ENCODE measurements at regions not wholly inside any gene's neighbourhood (a gene's known extent, or its start where the extent isn't known, plus 50 kb on each side); places are given as distances from the start of the nearest gene placed in this dataset.

- H2AFZ ChIP-seq (ENCODE audit: low read depth, low read length), result no peak overlapping the region
These were observed 87.5 kb upstream of the DAZL start for GRCh38 chr3:16692486-16693344.

DNA sequence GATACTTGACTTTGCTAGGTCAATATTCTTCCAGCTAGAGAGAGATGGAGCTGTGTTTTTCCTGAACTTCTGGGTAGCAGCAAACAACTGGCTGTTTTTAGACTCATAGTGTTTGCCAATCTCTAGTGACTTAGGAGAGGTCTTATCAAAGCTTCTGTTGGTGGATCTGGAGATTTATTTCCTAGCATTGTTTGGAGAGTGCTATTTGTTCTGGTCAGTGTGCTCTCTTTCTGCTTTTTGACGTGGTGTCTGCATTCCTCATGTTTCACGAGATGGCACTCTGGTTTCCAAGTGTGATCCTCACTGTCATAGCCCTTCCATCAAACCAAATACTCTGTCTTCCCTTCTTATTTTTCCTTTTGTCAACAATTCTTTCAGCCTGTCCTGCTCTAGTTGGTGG is 88.6 kb upstream of the DAZL start:
- H3K9me3 ChIP-seq (ENCODE audit: low read length), result no peaks in the 10 kb centered on the region
- no peaks in the 10 kb centered on the region for H3K36me3 ChIP-seq (ENCODE audit: insufficient read depth, low read length)
- TF ChIP-seq RAD21 (conservative IDR thresholded peaks at IDR 0.05), result no peak
- no peak for TF ChIP-seq SMC3 (conservative IDR thresholded peaks at IDR 0.05; ENCODE audit: poor library complexity)
- TF ChIP-seq, protein P1, sequence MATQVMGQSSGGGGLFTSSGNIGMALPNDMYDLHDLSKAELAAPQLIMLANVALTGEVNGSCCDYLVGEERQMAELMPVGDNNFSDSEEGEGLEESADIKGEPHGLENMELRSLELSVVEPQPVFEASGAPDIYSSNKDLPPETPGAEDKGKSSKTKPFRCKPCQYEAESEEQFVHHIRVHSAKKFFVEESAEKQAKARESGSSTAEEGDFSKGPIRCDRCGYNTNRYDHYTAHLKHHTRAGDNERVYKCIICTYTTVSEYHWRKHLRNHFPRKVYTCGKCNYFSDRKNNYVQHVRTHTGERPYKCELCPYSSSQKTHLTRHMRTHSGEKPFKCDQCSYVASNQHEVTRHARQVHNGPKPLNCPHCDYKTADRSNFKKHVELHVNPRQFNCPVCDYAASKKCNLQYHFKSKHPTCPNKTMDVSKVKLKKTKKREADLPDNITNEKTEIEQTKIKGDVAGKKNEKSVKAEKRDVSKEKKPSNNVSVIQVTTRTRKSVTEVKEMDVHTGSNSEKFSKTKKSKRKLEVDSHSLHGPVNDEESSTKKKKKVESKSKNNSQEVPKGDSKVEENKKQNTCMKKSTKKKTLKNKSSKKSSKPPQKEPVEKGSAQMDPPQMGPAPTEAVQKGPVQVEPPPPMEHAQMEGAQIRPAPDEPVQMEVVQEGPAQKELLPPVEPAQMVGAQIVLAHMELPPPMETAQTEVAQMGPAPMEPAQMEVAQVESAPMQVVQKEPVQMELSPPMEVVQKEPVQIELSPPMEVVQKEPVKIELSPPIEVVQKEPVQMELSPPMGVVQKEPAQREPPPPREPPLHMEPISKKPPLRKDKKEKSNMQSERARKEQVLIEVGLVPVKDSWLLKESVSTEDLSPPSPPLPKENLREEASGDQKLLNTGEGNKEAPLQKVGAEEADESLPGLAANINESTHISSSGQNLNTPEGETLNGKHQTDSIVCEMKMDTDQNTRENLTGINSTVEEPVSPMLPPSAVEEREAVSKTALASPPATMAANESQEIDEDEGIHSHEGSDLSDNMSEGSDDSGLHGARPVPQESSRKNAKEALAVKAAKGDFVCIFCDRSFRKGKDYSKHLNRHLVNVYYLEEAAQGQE (IDR thresholded peaks at IDR 0.05; ENCODE audit: borderline replicate concordance), result no peak
- TF ChIP-seq POLR2AphosphoS5 (IDR thresholded peaks at IDR 0.05), result no peak
- no peak for TF ChIP-seq EZH2 (IDR thresholded peaks at IDR 0.05; ENCODE audit: borderline replicate concordance, insufficient read depth, low read length, poor library complexity, severe bottlenecking)
- TF ChIP-seq TAF1 (IDR thresholded peaks at IDR 0.05; ENCODE audit: low read depth), result no peak
- TF ChIP-seq MXI1 (conservative IDR thresholded peaks at IDR 0.05; ENCODE audit: poor library complexity, severe bottlenecking), result no peak
- no peak for TF ChIP-seq EP300 (conservative IDR thresholded peaks at IDR 0.05; ENCODE audit: poor library complexity, severe bottlenecking)
- TF ChIP-seq, protein P2, sequence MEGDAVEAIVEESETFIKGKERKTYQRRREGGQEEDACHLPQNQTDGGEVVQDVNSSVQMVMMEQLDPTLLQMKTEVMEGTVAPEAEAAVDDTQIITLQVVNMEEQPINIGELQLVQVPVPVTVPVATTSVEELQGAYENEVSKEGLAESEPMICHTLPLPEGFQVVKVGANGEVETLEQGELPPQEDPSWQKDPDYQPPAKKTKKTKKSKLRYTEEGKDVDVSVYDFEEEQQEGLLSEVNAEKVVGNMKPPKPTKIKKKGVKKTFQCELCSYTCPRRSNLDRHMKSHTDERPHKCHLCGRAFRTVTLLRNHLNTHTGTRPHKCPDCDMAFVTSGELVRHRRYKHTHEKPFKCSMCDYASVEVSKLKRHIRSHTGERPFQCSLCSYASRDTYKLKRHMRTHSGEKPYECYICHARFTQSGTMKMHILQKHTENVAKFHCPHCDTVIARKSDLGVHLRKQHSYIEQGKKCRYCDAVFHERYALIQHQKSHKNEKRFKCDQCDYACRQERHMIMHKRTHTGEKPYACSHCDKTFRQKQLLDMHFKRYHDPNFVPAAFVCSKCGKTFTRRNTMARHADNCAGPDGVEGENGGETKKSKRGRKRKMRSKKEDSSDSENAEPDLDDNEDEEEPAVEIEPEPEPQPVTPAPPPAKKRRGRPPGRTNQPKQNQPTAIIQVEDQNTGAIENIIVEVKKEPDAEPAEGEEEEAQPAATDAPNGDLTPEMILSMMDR (IDR thresholded peaks at IDR 0.05; ENCODE audit: poor library complexity, severe bottlenecking), result no peak
- no peaks in the 10 kb centered on the region for H3F3A ChIP-seq (ENCODE audit: insufficient read depth, low read length, poor library complexity, severe bottlenecking)
- no peak overlapping the region for H3K4me3 ChIP-seq (ENCODE audit: low read length)
- no peaks in the 10 kb centered on the region for H3K27me3 ChIP-seq (ENCODE audit: insufficient read depth, low read depth, low read length)
- H3K79me2 ChIP-seq (replicated peaks; ENCODE audit: insufficient read depth, low read length), result no peaks in the 10 kb centered on the region
- H3K27ac ChIP-seq (ENCODE audit: low read length), result no peak overlapping the region
- H2AFZ ChIP-seq (ENCODE audit: low read depth, low read length), result no peak overlapping the region
- no peak overlapping the region for H3K4me2 ChIP-seq (ENCODE audit: low read length)
- no peaks in the 10 kb centered on the region for H4K20me1 ChIP-seq (ENCODE audit: insufficient read depth)
- no peak overlapping the region for H3K9ac ChIP-seq (ENCODE audit: low read length)
- H3K9me2 ChIP-seq (ENCODE audit: insufficient read depth, low read length), result no peaks in the 10 kb centered on the region

More at GRCh38 chr3:16692486-16693344, 87.5 kb upstream of the DAZL start:
- H3K27ac ChIP-seq (ENCODE audit: low read length), result no peak overlapping the region
- H3K4me2 ChIP-seq (ENCODE audit: low read length), result no peak overlapping the region
- no peak overlapping the region for H3K4me3 ChIP-seq (ENCODE audit: low read length)
- H3K36me3 ChIP-seq (ENCODE audit: insufficient read depth, low read length), result no peaks in the 10 kb centered on the region
- TF ChIP-seq, protein P2 (IDR thresholded peaks at IDR 0.05; ENCODE audit: poor library complexity, severe bottlenecking), result no peak
- TF ChIP-seq, protein P1 (IDR thresholded peaks at IDR 0.05; ENCODE audit: borderline replicate concordance), result no peak
- TF ChIP-seq RAD21 (conservative IDR thresholded peaks at IDR 0.05), result no peak
- no peak for TF ChIP-seq MXI1 (conservative IDR thresholded peaks at IDR 0.05; ENCODE audit: poor library complexity, severe bottlenecking)
- no peak for TF ChIP-seq TAF1 (IDR thresholded peaks at IDR 0.05; ENCODE audit: low read depth)
- TF ChIP-seq EZH2 (IDR thresholded peaks at IDR 0.05; ENCODE audit: borderline replicate concordance, insufficient read depth, low read length, poor library complexity, severe bottlenecking), result no peak
- TF ChIP-seq POLR2AphosphoS5 (IDR thresholded peaks at IDR 0.05), result no peak
- TF ChIP-seq SMC3 (conservative IDR thresholded peaks at IDR 0.05; ENCODE audit: poor library complexity), result no peak
- TF ChIP-seq EP300 (conservative IDR thresholded peaks at IDR 0.05; ENCODE audit: poor library complexity, severe bottlenecking), result no peak
- no peaks in the 10 kb centered on the region for H3K27me3 ChIP-seq (ENCODE audit: insufficient read depth, low read depth, low read length)
- H3F3A ChIP-seq (ENCODE audit: insufficient read depth, low read length, poor library complexity, severe bottlenecking), result no peaks in the 10 kb centered on the region
- H3K79me2 ChIP-seq (replicated peaks; ENCODE audit: insufficient read depth, low read length), result no peaks in the 10 kb centered on the region
- H4K20me1 ChIP-seq (ENCODE audit: insufficient read depth), result no peaks in the 10 kb centered on the region
- H3K9me2 ChIP-seq (ENCODE audit: insufficient read depth, low read length), result no peaks in the 10 kb centered on the region
- no peak overlapping the region for H3K9ac ChIP-seq (ENCODE audit: low read length)
- H3K9me3 ChIP-seq (ENCODE audit: low read length), result no peaks in the 10 kb centered on the region
